ENCODE measurements at regions not wholly inside any gene's neighbourhood (a gene's known extent, or its start where the extent isn't known, plus 50 kb on each side); places are given as distances from the start of the nearest gene placed in this dataset.

- TF ChIP-seq, protein P1, sequence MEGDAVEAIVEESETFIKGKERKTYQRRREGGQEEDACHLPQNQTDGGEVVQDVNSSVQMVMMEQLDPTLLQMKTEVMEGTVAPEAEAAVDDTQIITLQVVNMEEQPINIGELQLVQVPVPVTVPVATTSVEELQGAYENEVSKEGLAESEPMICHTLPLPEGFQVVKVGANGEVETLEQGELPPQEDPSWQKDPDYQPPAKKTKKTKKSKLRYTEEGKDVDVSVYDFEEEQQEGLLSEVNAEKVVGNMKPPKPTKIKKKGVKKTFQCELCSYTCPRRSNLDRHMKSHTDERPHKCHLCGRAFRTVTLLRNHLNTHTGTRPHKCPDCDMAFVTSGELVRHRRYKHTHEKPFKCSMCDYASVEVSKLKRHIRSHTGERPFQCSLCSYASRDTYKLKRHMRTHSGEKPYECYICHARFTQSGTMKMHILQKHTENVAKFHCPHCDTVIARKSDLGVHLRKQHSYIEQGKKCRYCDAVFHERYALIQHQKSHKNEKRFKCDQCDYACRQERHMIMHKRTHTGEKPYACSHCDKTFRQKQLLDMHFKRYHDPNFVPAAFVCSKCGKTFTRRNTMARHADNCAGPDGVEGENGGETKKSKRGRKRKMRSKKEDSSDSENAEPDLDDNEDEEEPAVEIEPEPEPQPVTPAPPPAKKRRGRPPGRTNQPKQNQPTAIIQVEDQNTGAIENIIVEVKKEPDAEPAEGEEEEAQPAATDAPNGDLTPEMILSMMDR (conservative IDR thresholded peaks at IDR 0.05; ENCODE audit: low read depth, low read length) = no peak
- TF ChIP-seq EZH2phosphoT487 (IDR thresholded peaks at IDR 0.05; ENCODE audit: borderline replicate concordance, low read length) (no peak), EZH2 (IDR thresholded peaks at IDR 0.05; ENCODE audit: low read length, unreplicated experiment) (no peak)
Measured at GRCh38 chr12:30025317-30025716, 241.6 kb upstream of the TMTC1 start.
